T-helper 2 cell treated with Interferon-gamma antibody and Interleukin-4, amounts not matched to agents 5 μg/mL and 100 μg/mL, for 36 hours (primary cell): ENCODE measurements at regions not wholly inside any gene's neighbourhood (a gene's known extent, or its start where the extent isn't known, plus 50 kb on each side); places are given as distances from the start of the nearest gene placed in this dataset.

Experiments used
- DNase-seq: peaks from one replicate; pipeline ENCODE4 v3.0.0; 2021; ENCODE audit warnings: low spot score
- H3K27ac Mint-ChIP-seq: one replicate; pipeline ENCODE4 v1.8.0; 2021; ENCODE audit warnings: mild to moderate bottlenecking, mixed read lengths
- H3K27me3 Mint-ChIP-seq: one replicate; pipeline ENCODE4 v1.8.0; 2021; ENCODE audit warnings: low read depth, mixed read lengths
- H3K36me3 Mint-ChIP-seq: one replicate; pipeline ENCODE4 v1.8.0; 2021; ENCODE audit warnings: low read depth, mixed read lengths
- H3K4me1 Mint-ChIP-seq: one replicate; pipeline ENCODE4 v1.8.0; 2021; ENCODE audit warnings: low read depth, mixed read lengths
- H3K4me3 Mint-ChIP-seq: one replicate; pipeline ENCODE4 v1.8.0; 2022; ENCODE audit warnings: mild to moderate bottlenecking, moderate library complexity, mixed read lengths
- H3K9me3 Mint-ChIP-seq: one replicate; pipeline ENCODE4 v1.8.0; 2021; ENCODE audit warnings: mixed read lengths

- no peaks in the 10 kb centered on the region for H3K4me1 Mint-ChIP-seq
- no peak overlapping the region for H3K27ac Mint-ChIP-seq
- no peaks in the 10 kb centered on the region for H3K9me3 Mint-ChIP-seq
- DNase-seq, result no peak
- no peak overlapping the region for H3K4me3 Mint-ChIP-seq
- no peaks in the 10 kb centered on the region for H3K36me3 Mint-ChIP-seq
- peaks cover 7% of the 10 kb centered on the region for H3K27me3 Mint-ChIP-seq
Measured at GRCh38 chr2:173835726-173836125, 129.4 kb downstream of the SP3 start.

- no peak overlapping the region for H3K4me3 Mint-ChIP-seq
- H3K9me3 Mint-ChIP-seq, result no peaks in the 10 kb centered on the region
- H3K27ac Mint-ChIP-seq, result no peak overlapping the region
- no peaks in the 10 kb centered on the region for H3K4me1 Mint-ChIP-seq
- H3K36me3 Mint-ChIP-seq, result no peaks in the 10 kb centered on the region
- no peak for DNase-seq
- peaks cover 20% of the 10 kb centered on the region for H3K27me3 Mint-ChIP-seq
Measured at GRCh38 chr2:173841110-173841509, 124.1 kb downstream of the SP3 start.

GRCh38 chr2:173843526-173843925, 121.6 kb downstream of the SP3 start:
- Mint-ChIP-seq H3K27ac (no peak overlapping the region), H3K4me1 (no peaks in the 10 kb centered on the region), H3K4me3 (no peak overlapping the region), H3K27me3 (peaks cover 23% of the 10 kb centered on the region), H3K9me3 (no peaks in the 10 kb centered on the region), H3K36me3 (no peaks in the 10 kb centered on the region)
- DNase-seq, result no peak

GRCh38 chr2:173851141-173851641, 114.0 kb downstream of the SP3 start:
- Mint-ChIP-seq H3K4me3 (no peak overlapping the region), H3K4me1 (no peaks in the 10 kb centered on the region), H3K27ac (no peak overlapping the region), H3K27me3 (peaks cover 11% of the 10 kb centered on the region), H3K9me3 (no peaks in the 10 kb centered on the region), H3K36me3 (no peaks in the 10 kb centered on the region)
- DNase-seq, result no peak

GRCh38 chr2:173854141-173854540, 111.0 kb downstream of the SP3 start:
- Mint-ChIP-seq H3K9me3 (no peaks in the 10 kb centered on the region), H3K4me1 (peaks cover 3% of the 10 kb centered on the region), H3K4me3 (no peak overlapping the region), H3K27ac (no peak overlapping the region), H3K27me3 (peaks cover 7% of the 10 kb centered on the region), H3K36me3 (no peaks in the 10 kb centered on the region)
- DNase-seq, result no peak

GRCh38 chr2:173854840-173855239, 110.3 kb downstream of the SP3 start:
- no peak for DNase-seq
- Mint-ChIP-seq H3K27ac (no peak overlapping the region), H3K27me3 (peaks cover 4% of the 10 kb centered on the region), H3K36me3 (no peaks in the 10 kb centered on the region), H3K9me3 (no peaks in the 10 kb centered on the region), H3K4me1 (peaks cover 3% of the 10 kb centered on the region), H3K4me3 (no peak overlapping the region)

- peaks cover 4% of the 10 kb centered on the region for H3K4me1 Mint-ChIP-seq
Measured at GRCh38 chr2:173855661-173856060, 109.5 kb downstream of the SP3 start.

More at GRCh38 chr2:173855661-173856060, 109.5 kb downstream of the SP3 start:
- Mint-ChIP-seq H3K4me3 (no peak overlapping the region), H3K9me3 (no peaks in the 10 kb centered on the region), H3K27me3 (peaks cover 4% of the 10 kb centered on the region), H3K27ac (no peak overlapping the region), H3K36me3 (no peaks in the 10 kb centered on the region)
- DNase-seq, result no peak
